ENCODE measurements at regions not wholly inside any gene's neighbourhood (a gene's known extent, or its start where the extent isn't known, plus 50 kb on each side); places are given as distances from the start of the nearest gene placed in this dataset.

DNA sequence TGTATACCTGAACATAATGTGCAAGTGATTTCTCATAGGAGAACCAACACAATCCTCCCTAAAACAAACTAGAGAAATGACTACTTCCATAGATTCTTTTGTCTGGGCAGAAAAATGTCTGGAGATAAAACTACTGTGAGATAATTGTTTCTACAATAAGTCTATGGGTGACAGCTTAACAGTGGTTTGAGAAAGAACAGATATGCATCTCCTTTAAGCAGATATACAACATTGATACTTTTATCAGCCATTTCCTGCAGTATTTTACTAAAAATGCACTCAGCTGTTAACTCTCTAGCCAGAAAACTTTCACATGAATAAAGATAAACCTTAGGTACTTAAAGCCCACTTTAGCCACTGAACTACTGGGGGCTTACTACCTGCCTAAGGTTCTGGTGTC is 1132.4 kb downstream of the EFNB2 start:
- no peaks in the 10 kb centered on the region for H3K27me3 ChIP-seq (ENCODE audit: control insufficient read depth in 2 of 2, insufficient read depth in 2 of 2, low read length in 2 of 2)
- Mint-ChIP-seq H3K4me3 (no peak overlapping the region), H3K27me3 (peaks cover 0 to 4% (median 0%) of the 10 kb centered on the region in 5 donors), H3K4me1 (no peaks in the 10 kb centered on the region), H3K36me3 (no peaks in the 10 kb centered on the region), H3K9me3 (peaks cover 0 to 4% (median 0%) of the 10 kb centered on the region in 11 donors), H3K27ac (no peak overlapping the region)
- no peak for ATAC-seq
- H3K27ac ChIP-seq (ENCODE audit: low read depth, low read length), result no peak overlapping the region
- H3K9me3 ChIP-seq (ENCODE audit: control insufficient read depth in 2 of 3, low read length in 3 of 3), result no peaks in the 10 kb centered on the region
- no peak overlapping the region for H3K4me3 ChIP-seq (ENCODE audit: low read length)
- no peak for DNase-seq
- H3K4me1 ChIP-seq (ENCODE audit: control insufficient read depth in 2 of 2, insufficient read depth in 2 of 2, low read length in 2 of 2), result no peaks in the 10 kb centered on the region
- CTCF ChIA-PET, result no interaction called here
- POLR2A ChIA-PET, result no interaction called here
- intact Hi-C loops (cut with micrococcal nuclease), result no loop called here
- no peaks in the 10 kb centered on the region for H3K36me3 ChIP-seq (ENCODE audit: control insufficient read depth in 2 of 3, insufficient read depth in 3 of 3, low read length in 3 of 3)

DNA sequence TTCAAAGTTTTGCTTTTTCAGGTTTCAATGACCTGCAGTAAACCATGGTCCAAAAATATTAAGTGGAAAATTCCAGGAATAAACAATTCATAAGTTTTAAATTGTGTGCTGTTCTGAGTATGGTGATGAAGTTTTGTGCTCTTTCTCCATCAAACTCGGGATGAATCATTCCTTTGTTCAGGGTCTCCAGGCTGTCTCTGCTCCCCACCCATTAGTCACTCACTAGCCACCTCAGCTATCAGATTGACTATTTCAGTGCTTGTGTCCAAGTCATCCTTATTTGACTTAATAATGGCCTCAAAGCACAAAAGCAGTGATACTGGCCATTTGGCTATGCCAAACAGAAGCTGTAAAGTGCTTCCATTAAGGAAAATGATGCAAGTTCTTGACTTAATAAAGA is 1140.4 kb downstream of the EFNB2 start:
- H3K4me1 Mint-ChIP-seq, result no peaks in the 10 kb centered on the region
- Histone ChIP-seq H3K9me3 (ENCODE audit: control insufficient read depth in 2 of 3, low read length in 3 of 3) (no peaks in the 10 kb centered on the region), H3K27me3 (ENCODE audit: control insufficient read depth in 2 of 2, insufficient read depth in 2 of 2, low read length in 2 of 2) (no peaks in the 10 kb centered on the region), H3K36me3 (ENCODE audit: control insufficient read depth in 2 of 3, insufficient read depth in 3 of 3, low read length in 3 of 3) (no peaks in the 10 kb centered on the region), H3K4me3 (ENCODE audit: low read length) (no peak overlapping the region), H3K4me1 (ENCODE audit: control insufficient read depth in 2 of 2, insufficient read depth in 2 of 2, low read length in 2 of 2) (no peaks in the 10 kb centered on the region), H3K27ac (ENCODE audit: low read depth, low read length) (no peak overlapping the region)
- peaks cover 0 to 4% (median 0%) of the 10 kb centered on the region in 11 donors for H3K9me3 Mint-ChIP-seq
- H3K27me3 Mint-ChIP-seq, result peaks cover 0 to 3% (median 0%) of the 10 kb centered on the region in 5 donors
- ChIA-PET CTCF (no interaction called here), POLR2A (no interaction called here)
- H3K36me3 Mint-ChIP-seq, result no peaks in the 10 kb centered on the region
- DNase-seq (no peak), ATAC-seq (no peak)
- intact Hi-C loops (cut with micrococcal nuclease), result no loop called here
- no peak overlapping the region for H3K4me3 Mint-ChIP-seq
- H3K27ac Mint-ChIP-seq, result no peak overlapping the region

DNA sequence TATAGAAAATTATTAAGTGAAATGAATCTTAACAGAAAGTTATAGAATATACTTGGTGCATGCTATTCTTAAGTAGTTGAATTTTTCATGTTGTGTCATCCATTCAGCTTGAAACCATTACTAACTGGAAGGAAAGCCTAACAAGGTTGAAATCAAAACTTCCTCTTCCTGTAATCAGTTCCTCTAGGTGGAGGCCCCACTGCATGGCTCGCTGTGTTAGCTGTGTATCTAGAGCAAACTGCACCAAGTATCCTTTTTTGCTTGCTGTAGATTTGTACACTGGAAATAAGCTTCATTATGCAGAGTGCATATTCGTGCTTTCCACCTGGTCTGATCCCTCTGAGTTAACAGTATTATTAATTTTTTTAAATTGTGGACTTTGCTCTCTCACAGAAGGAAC is 1146.1 kb downstream of the EFNB2 start:
- POLR2A ChIA-PET, result no interaction called here

DNA sequence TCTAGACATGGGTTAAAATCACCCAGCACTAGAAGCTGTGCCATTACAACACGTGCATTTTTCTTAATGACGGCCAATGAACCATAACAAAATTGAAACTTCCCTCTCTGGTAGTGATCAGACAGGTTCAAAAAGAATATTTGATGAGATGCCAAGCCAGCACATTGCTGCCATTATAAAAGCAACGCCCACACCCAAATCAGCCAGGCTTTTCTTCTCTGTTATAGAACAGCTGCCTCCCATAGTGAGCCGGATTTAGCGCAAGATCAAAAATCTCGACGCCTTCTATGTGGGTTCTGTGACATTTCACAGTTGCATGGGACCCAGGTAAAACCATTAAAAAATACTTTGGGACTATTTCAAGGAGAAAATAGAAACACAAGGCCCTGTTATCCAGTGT is 1158.0 kb downstream of the EFNB2 start:
- Mint-ChIP-seq H3K27ac (no peak overlapping the region), H3K9me3 (peaks cover 0 to 4% (median 0%) of the 10 kb centered on the region in 11 donors), H3K27me3 (no peaks in the 10 kb centered on the region), H3K36me3 (peaks cover 0 to 3% (median 0%) of the 10 kb centered on the region in 5 donors), H3K4me1 (no peaks in the 10 kb centered on the region), H3K4me3 (no peak overlapping the region)
- intact Hi-C loops (cut with micrococcal nuclease), result no loop called here
- Histone ChIP-seq H3K36me3 (ENCODE audit: control insufficient read depth in 2 of 3, insufficient read depth in 3 of 3, low read length in 3 of 3) (no peaks in the 10 kb centered on the region), H3K9me3 (ENCODE audit: control insufficient read depth in 2 of 3, low read length in 3 of 3) (no peaks in the 10 kb centered on the region), H3K27ac (ENCODE audit: low read depth, low read length) (no peak overlapping the region), H3K27me3 (ENCODE audit: control insufficient read depth in 2 of 2, insufficient read depth in 2 of 2, low read length in 2 of 2) (no peaks in the 10 kb centered on the region), H3K4me3 (ENCODE audit: low read length) (no peak overlapping the region), H3K4me1 (ENCODE audit: control insufficient read depth in 2 of 2, insufficient read depth in 2 of 2, low read length in 2 of 2) (no peaks in the 10 kb centered on the region)
- ChIA-PET CTCF (no interaction called here), POLR2A (no interaction called here)
- DNase-seq, result no peak
- no peak for ATAC-seq

More for the DNA sequence above, 1146.1 kb downstream of the EFNB2 start:
- H3K4me3 ChIP-seq (ENCODE audit: low read length), result no peak overlapping the region
- no peak for DNase-seq
- no peaks in the 10 kb centered on the region for H3K4me1 ChIP-seq (ENCODE audit: control insufficient read depth in 2 of 2, insufficient read depth in 2 of 2, low read length in 2 of 2)
- H3K27ac ChIP-seq (ENCODE audit: low read depth, low read length), result no peak overlapping the region
- ATAC-seq, result no peak
- Mint-ChIP-seq H3K36me3 (no peaks in the 10 kb centered on the region), H3K27ac (no peak overlapping the region), H3K4me1 (no peaks in the 10 kb centered on the region), H3K4me3 (no peak overlapping the region), H3K27me3 (no peaks in the 10 kb centered on the region), H3K9me3 (peaks cover 0 to 3% (median 0%) of the 10 kb centered on the region in 11 donors)
- no peaks in the 10 kb centered on the region for H3K9me3 ChIP-seq (ENCODE audit: control insufficient read depth in 2 of 3, low read length in 3 of 3)
- intact Hi-C loops (cut with micrococcal nuclease), result no loop called here
- no peaks in the 10 kb centered on the region for H3K36me3 ChIP-seq (ENCODE audit: control insufficient read depth in 2 of 3, insufficient read depth in 3 of 3, low read length in 3 of 3)
- H3K27me3 ChIP-seq (ENCODE audit: control insufficient read depth in 2 of 2, insufficient read depth in 2 of 2, low read length in 2 of 2), result no peaks in the 10 kb centered on the region
- CTCF ChIA-PET, result no interaction called here

DNA sequence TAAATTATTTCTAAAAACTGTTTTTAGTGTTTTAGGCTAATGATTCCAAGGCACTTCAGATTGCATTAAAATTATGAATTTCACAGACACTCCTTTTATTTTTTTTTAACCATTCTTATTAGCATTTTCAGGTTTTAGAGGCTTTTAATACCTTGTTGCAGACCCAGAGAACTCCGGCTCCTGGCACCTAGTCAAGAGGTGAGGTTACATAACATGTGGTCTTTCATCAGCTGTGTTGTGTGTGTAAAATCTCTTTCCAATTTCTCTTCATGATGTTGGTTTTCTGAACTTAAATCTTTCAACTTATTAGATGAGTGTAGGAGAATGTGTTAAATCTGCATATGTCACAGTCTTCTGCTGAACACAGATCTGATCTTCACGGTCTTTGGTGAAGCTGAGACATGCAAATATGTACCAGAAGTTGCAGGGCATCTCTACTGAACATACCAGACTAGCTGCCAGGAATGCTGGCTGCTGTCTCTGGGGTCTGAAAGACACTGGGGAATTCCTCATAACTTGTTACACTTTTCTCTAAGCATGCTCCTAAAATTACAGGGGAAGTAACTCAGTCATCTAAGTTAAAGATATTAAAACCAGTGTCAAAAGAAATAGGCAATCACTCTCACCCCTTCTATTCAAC is 1165.3 kb downstream of the EFNB2 start:
- H3K4me1 ChIP-seq (ENCODE audit: control insufficient read depth in 2 of 2, insufficient read depth in 2 of 2, low read length in 2 of 2), result no peaks in the 10 kb centered on the region
- ATAC-seq, result no peak
- CTCF ChIA-PET, result no interaction called here
- H3K27me3 Mint-ChIP-seq, result peaks cover 0 to 10% (median 0%) of the 10 kb centered on the region in 5 donors
- no peaks in the 10 kb centered on the region for H3K36me3 ChIP-seq (ENCODE audit: control insufficient read depth in 2 of 3, insufficient read depth in 3 of 3, low read length in 3 of 3)
- H3K36me3 Mint-ChIP-seq, result no peaks in the 10 kb centered on the region
- H3K4me3 Mint-ChIP-seq, result no peak overlapping the region
- H3K27ac ChIP-seq (ENCODE audit: low read depth, low read length), result no peak overlapping the region
- H3K9me3 Mint-ChIP-seq, result peaks cover 0 to 5% (median 0%) of the 10 kb centered on the region in 11 donors
- H3K27me3 ChIP-seq (ENCODE audit: control insufficient read depth in 2 of 2, insufficient read depth in 2 of 2, low read length in 2 of 2), result no peaks in the 10 kb centered on the region
- no peak overlapping the region for H3K27ac Mint-ChIP-seq
- no peak for DNase-seq
- intact Hi-C loops (cut with micrococcal nuclease), result no loop called here
- H3K4me3 ChIP-seq (ENCODE audit: low read length), result no peak overlapping the region
- no peaks in the 10 kb centered on the region for H3K4me1 Mint-ChIP-seq
- POLR2A ChIA-PET, result no interaction called here
- H3K9me3 ChIP-seq (ENCODE audit: control insufficient read depth in 2 of 3, low read length in 3 of 3), result no peaks in the 10 kb centered on the region

DNA sequence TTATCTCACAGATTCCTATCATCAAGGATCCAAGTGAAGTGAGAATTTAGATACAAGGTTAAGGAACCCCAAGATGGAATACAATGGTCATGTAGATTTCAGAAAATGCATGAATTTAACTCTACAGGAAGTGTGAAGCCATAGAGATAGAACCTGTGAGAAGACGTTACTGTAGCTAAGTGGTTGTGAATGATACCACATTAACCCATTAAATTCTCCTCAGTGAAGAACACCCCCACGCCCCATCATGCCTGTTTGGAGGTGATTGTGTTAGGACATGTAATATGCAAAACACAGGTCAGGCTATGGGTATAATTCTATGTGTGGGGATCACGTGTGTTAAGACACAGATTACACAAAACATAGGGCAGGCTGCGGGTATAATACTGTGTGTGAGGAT is 1166.7 kb downstream of the EFNB2 start:
- DNase-seq, result no peak
- Histone ChIP-seq H3K27me3 (ENCODE audit: control insufficient read depth in 2 of 2, insufficient read depth in 2 of 2, low read length in 2 of 2) (no peaks in the 10 kb centered on the region), H3K27ac (ENCODE audit: low read depth, low read length) (no peak overlapping the region), H3K4me1 (ENCODE audit: control insufficient read depth in 2 of 2, insufficient read depth in 2 of 2, low read length in 2 of 2) (no peaks in the 10 kb centered on the region), H3K36me3 (ENCODE audit: control insufficient read depth in 2 of 3, insufficient read depth in 3 of 3, low read length in 3 of 3) (no peaks in the 10 kb centered on the region), H3K9me3 (ENCODE audit: control insufficient read depth in 2 of 3, low read length in 3 of 3) (no peaks in the 10 kb centered on the region), H3K4me3 (ENCODE audit: low read length) (no peak overlapping the region)
- no peak overlapping the region for H3K27ac Mint-ChIP-seq
- ATAC-seq, result no peak
- H3K36me3 Mint-ChIP-seq, result no peaks in the 10 kb centered on the region
- ChIA-PET CTCF (no interaction called here), POLR2A (interaction anchor here (0.6 kb wide), 1 partner anchor 94 kb away, joined by 3 read pairs; no protein-coding TSS in a partner anchor)
- H3K27me3 Mint-ChIP-seq, result peaks cover 0 to 10% (median 0%) of the 10 kb centered on the region in 5 donors
- H3K9me3 Mint-ChIP-seq, result peaks cover 0 to 5% (median 0%) of the 10 kb centered on the region in 11 donors
- intact Hi-C loops (cut with micrococcal nuclease), result no loop called here
- no peak overlapping the region for H3K4me3 Mint-ChIP-seq
- H3K4me1 Mint-ChIP-seq, result peaks cover 0 to 1% (median 0%) of the 10 kb centered on the region in 7 donors

DNA sequence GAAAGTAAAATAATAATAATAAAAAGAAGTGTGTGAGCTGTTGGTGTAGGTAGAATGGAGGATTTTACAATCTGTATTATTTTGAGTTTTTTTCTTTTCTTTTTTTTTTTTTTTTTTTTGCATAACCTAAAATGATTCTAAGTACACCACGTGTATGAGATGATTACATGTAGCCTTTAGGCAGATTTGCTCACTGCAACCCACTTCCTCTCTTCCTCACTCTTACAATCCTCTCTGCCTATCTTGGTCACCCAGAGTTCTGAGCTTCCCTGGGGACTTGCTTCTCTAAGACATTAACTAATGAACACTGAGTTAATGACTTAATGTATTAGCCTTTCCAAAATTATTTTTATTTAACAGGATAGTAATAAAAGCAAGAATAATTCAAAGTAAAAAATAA is 1169.6 kb downstream of the EFNB2 start:
- Mint-ChIP-seq H3K27ac (no peak overlapping the region), H3K9me3 (peaks cover 0 to 5% (median 0%) of the 10 kb centered on the region in 11 donors), H3K4me3 (no peak overlapping the region), H3K4me1 (peaks cover 0 to 5% (median 0%) of the 10 kb centered on the region in 7 donors), H3K27me3 (peaks cover 0 to 10% (median 0%) of the 10 kb centered on the region in 5 donors), H3K36me3 (no peaks in the 10 kb centered on the region)
- ChIA-PET POLR2A (no interaction called here), CTCF (no interaction called here)
- no peak for DNase-seq
- H3K4me1 ChIP-seq (ENCODE audit: control insufficient read depth in 2 of 2, insufficient read depth in 2 of 2, low read length in 2 of 2), result no peaks in the 10 kb centered on the region
- H3K9me3 ChIP-seq (ENCODE audit: control insufficient read depth in 2 of 3, low read length in 3 of 3), result no peaks in the 10 kb centered on the region
- intact Hi-C loops (cut with micrococcal nuclease), result no loop called here
- H3K4me3 ChIP-seq (ENCODE audit: low read length), result no peak overlapping the region
- no peak overlapping the region for H3K27ac ChIP-seq (ENCODE audit: low read depth, low read length)
- no peaks in the 10 kb centered on the region for H3K27me3 ChIP-seq (ENCODE audit: control insufficient read depth in 2 of 2, insufficient read depth in 2 of 2, low read length in 2 of 2)
- no peaks in the 10 kb centered on the region for H3K36me3 ChIP-seq (ENCODE audit: control insufficient read depth in 2 of 3, insufficient read depth in 3 of 3, low read length in 3 of 3)
- no peak for ATAC-seq
